ENCODE measurements at regions not wholly inside any gene's neighbourhood (a gene's known extent, or its start where the extent isn't known, plus 50 kb on each side); places are given as distances from the start of the nearest gene placed in this dataset.
A peak's percentile ranks its signal among the peaks of the same experiment; 100 is the strongest.
"Not testable (repeated sequence)": the region's sequence is repeated elsewhere in the genome, so short reads cannot be mapped to it uniquely, and the experiment has no call there.

DNA sequence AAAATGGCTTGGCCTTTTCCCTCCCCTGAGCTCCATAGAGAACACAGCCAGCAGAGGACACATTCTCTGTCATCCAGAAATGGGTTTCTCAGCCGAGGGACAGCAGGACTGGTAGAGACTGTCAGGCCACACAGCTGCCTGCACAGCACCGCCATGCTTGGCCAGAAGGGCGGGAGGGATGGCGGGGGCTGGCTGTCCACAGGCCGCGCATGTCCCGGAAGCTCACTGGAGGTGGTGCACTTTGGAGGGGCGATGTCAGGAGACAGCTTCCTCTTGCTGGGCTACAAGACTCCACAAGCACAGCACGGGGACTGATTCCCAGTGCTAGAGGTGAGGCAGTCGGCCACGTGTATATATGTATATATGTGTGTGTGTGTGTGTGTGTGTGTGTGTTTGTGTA lies 125.3 kb downstream of the GOLGA6L4 start:
- not testable (repeated sequence) for DNase-seq

GRCh38 chr15:84384421-84384820 lies 148.8 kb downstream of the GOLGA6L4 start:
- DNase-seq = not testable (repeated sequence)

DNA sequence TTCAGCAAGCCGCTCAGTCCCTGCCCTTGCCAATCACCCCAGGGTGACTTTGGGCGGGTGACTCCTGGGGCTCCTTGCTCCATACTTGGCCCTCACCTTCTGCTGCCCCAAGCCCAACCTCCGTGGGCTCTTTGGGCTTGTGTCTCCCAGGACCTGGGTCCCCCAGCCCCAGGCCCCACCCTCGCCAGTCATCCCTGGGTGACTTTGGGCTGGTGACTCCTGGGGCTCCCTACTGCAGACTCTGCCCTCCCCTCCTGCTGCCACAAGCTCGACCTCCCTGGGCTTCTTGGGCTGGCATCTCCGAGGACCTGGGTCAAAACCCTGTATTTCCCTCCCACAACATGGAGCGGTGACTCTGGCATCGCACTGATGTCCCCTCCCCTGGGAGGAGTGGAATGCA lies 151.5 kb downstream of the GOLGA6L4 start:
- DNase-seq = no peak

DNA sequence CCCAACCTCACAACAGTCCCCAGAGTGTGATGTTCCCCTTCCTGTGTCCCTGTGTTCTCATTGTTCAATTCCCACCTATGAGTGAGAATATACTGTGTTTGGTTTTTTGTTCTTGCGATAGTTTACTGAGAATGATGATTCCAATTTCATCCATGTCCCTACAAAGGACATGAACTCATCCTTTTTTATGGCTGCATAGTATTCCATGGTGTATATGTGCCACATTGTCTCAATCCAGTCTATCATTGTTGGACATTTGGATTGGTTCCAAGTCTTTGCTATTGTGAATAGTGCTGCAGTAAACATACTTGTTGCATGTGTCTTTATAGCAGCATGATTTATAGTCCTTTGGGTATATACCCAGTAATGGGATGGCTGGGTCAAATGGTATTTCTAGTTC lies 152.6 kb downstream of the GOLGA6L4 start:
- not testable (repeated sequence) for DNase-seq

- DNase-seq = not testable (repeated sequence)
These were observed 153.1 kb downstream of the GOLGA6L4 start for GRCh38 chr15:84388638-84389037.

DNA sequence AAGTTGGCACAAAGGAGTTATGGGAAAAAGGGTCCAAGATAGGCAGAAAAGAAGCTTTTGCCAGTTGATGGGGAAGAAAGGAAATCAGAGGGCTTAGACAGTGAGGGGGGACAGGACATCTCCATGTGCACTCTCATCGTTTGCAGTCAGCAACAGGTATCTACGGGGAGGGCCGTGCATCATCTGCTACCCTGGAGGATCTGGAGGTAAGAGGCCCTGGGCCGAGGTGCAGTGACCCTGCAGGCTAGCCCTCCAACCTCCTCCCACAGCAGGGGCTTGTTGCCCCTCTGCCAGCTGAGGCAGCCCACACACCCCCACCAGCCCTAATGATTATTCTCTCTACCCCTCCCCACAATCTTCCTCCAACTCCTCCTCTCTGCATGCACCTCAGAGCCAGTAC lies 154.8 kb downstream of the GOLGA6L4 start:
- DNase-seq = not testable (repeated sequence)

- no peak for DNase-seq
These were observed 155.6 kb downstream of the GOLGA6L4 start for GRCh38 chr15:84391191-84391590.

DNA sequence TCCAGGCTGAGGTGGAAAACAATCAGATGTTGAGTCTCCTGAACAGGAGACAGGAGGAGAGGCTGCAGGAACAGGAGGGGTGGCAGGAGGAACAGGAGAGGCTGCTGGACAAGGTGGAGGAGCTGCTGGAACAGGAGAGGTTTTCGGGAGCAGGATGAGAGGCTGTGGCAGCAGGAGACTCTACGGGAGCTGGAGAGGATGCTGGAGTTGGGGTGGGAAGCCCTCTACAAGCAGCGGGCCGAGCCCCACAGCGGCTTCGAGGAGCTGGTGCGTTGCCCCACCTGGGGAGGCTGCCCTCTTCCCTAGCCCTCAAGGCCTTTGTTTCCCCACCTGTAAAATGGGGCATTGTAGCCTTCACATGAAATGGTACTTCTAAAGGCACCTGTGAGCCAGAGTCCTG lies 156.4 kb downstream of the GOLGA6L4 start:
- not testable (repeated sequence) for DNase-seq

GRCh38 chr15:84393386-84393936 lies 157.9 kb downstream of the GOLGA6L4 start:
- DNase-seq = peak; percentile 51

- not testable (repeated sequence) for DNase-seq
These were observed 158.4 kb downstream of the GOLGA6L4 start for GRCh38 chr15:84393966-84394365.

DNA sequence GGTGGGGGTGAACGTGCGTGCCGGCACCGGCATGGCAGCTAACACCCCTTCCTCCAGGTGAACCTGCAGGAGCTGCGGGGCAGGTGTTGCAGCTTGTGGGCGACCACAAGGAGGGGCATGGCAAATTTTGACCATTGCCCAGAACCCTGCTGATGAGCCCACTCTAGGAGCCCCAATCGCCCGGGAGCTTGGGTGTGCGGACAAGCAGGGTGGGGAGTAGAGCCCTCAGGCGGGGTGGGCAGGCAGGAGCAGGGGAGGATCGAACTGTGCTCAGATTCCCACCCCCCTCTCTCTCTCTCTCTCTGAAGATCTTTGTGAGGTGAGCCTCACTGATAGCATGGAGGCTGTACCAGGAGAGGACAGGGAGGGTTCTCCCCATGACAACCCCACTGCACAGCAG lies 159.8 kb downstream of the GOLGA6L4 start:
- not testable (repeated sequence) for DNase-seq

- DNase-seq = not testable (repeated sequence)
These were observed 160.3 kb downstream of the GOLGA6L4 start for GRCh38 chr15:84395881-84396280.

DNA sequence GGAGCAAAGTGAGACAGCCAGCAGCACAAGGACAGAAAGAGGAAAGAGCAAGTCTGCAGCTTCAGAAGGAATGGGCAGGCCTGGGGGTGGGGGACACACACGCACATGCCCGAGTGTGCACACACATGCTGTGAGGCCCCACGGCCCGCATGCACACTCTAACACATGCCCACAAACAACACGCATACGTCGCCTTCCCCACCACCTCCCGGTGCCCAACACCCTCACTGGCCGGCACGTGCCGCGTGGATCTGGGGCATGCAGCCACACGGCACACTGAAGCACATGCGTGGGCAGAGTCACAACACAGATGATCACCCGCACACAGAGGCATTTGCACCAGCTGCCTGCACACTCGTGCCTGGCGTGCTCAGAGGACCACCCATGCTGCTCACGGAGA lies 161.5 kb downstream of the GOLGA6L4 start:
- DNase-seq = not testable (repeated sequence)

DNA sequence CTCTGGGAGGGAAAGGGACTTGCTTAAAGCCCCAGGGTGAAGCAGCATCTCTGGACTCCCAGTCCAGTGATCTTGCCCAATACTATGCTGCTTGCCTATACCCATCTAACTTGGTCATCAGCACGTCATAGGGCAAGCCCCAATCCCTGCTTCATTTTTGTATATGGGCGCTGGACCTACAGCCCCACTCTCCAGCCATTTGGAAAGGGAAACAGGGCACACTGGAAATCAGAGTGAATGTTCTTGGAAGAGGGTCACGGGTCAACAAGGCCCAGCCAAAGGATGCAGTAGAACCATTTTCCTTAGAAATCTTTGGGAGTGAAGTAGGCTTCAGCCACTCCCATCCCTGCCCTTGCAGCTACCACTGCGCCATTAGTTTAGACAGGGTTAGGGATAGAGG lies 162.5 kb downstream of the GOLGA6L4 start:
- not testable (repeated sequence) for DNase-seq

GRCh38 chr15:84398763-84399701 lies 163.5 kb downstream of the GOLGA6L4 start:
- no peak for DNase-seq

DNA sequence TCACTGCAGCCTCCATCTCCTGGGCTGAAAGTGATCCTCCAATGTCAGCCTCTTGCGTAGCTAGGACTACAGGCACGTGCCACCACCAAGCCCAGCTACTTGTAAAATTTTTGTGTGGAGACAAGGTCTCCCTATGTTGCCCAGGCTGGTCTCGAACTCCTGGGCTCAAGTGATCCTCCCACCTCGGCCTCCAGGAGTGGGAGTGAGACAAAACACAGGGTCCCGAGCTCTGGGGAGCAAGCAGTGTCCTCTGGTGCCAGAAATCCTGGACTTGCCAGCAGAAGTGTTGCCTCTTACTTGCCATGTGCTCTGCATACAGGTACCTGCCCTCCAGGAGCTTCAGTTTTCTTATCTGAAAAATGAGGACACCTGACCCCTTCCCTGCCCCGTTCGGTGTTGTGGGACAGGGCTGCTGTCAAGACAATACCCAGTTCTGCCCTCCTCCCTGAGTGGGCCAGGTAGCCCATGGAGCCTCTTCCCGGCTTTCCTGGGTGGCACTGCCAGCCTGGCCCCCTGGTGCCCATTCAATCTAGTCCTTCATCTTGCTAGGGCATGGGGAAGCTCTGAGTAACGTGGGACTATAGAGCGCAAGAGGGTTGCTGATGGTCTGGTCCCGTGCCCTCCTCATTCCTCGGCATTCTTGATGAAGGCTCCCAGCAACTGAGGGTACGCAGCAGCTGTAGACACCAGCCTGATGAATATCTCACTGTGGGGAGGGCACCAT lies 164.6 kb downstream of the GOLGA6L4 start:
- no peak for DNase-seq

DNA sequence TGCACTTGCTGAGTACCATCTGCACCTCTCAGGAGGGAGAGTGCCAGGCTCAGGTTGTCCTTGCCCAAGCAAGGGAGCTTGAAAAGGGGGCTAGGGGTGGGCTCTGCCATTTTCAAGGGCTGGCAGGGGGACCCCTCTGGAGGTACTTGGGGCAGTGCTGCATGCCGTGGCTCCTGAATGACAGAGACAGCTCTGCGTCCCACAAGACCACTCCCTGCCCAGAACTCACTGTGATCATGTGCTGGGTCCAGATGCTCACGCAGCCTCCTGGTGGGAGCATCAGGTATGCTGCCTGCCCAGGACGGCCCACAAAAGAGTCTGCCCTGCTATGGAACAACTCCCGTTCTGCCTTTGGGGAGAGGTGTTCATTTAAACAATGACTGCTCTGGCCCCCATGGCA lies 165.2 kb downstream of the GOLGA6L4 start:
- no peak for DNase-seq

- not testable (repeated sequence) for DNase-seq
These were observed 165.9 kb downstream of the GOLGA6L4 start for GRCh38 chr15:84401461-84401860.

GRCh38 chr15:84401891-84402840 lies 166.6 kb downstream of the GOLGA6L4 start:
- DNase-seq = not testable (repeated sequence)

DNA sequence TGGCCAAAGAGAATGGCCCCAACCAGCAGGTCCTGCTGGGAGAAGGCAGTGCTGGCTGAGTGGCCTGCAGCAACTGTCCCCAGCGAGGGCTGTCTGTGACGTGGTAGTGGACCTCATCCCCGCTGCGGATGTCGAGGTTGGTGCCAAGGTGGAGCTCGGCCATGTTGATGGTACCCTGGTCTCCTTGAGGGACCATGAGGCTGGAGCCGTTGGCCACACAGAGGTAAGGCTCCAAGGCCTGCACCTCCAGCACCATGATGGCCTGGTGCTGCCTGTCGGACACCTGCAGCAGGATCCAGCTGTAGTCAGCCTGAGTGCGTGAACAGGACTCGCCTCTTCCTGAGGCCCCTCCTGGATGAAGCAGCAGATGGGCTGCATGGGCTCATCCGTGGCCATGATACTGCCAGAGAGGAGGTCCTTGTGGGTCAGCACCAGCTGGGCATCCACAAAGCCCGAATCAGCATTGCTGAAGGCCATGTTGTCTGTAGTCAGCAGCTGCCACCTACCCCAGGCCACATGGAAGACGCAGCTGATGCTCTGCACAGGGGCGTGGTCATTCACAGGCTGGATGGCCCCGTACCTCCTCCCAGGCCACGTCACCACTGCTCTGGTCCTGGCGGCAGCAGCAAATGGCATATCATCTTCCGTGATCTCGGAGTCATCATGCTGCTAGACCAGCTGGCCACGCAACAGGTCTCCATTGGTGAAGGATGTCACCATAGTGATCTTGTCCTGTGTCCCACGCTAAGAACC lies 167.5 kb downstream of the GOLGA6L4 start:
- DNase-seq = no peak

DNA sequence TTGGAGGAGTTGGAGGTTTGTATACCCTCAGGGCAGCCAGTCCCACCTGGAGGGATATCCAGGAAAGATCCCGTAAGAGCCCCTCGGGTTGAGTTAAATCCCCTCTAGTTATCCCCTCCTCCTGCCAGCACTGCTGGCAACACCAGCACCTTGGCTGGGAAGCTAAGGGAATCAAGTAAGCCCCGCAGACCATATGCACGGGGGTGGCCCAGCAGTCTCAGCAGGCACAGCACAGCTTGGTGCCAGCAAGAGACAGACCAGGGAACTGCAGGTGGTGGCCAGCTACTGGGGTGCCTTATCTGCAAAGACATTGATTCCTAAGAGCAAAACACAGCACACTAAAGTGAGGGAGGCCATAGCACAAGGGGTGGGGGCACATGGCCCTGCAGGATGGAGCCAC lies 173.8 kb downstream of the GOLGA6L4 start:
- DNase-seq = not testable (repeated sequence)
